Activated T-cell treated with anti-CD3 and anti-CD28 coated beads, Interleukin-2, amount 50 U/mL, for 24 hours (primary cell): ENCODE measurements at regions not wholly inside any gene's neighbourhood (a gene's known extent, or its start where the extent isn't known, plus 50 kb on each side); places are given as distances from the start of the nearest gene placed in this dataset.
"Not testable (repeated sequence)": the region's sequence is repeated elsewhere in the genome, so short reads cannot be mapped to it uniquely, and the experiment has no call there.

Experiments
- DNase-seq: peaks from one replicate; pipeline ENCODE4 v3.0.0-alpha.2; 2020
- H3K27ac Mint-ChIP-seq: 2 replicates; pipeline ENCODE4 v1.8.0; 2020; ENCODE audit warnings: mild to moderate bottlenecking, mixed read lengths
- H3K27me3 Mint-ChIP-seq: 2 replicates; pipeline ENCODE4 v1.8.0; 2020; ENCODE audit warnings: mixed read lengths
- H3K36me3 Mint-ChIP-seq: 2 replicates; pipeline ENCODE4 v1.8.0; 2020; ENCODE audit warnings: low read depth, mixed read lengths
- H3K4me1 Mint-ChIP-seq: 2 replicates; pipeline ENCODE4 v1.8.0; 2020; ENCODE audit warnings: low read depth, mixed read lengths
- H3K4me3 Mint-ChIP-seq: 2 replicates; pipeline ENCODE4 v1.8.0; 2020; ENCODE audit warnings: mild to moderate bottlenecking, moderate library complexity, mixed read lengths
- H3K9me3 Mint-ChIP-seq: 2 replicates; pipeline ENCODE4 v1.8.0; 2020; ENCODE audit warnings: mixed read lengths

- DNase-seq, result no peak
- no peaks in the 10 kb centered on the region for H3K27me3 Mint-ChIP-seq
- no peaks in the 10 kb centered on the region for H3K4me1 Mint-ChIP-seq
- no peak overlapping the region for H3K4me3 Mint-ChIP-seq
- no peaks in the 10 kb centered on the region for H3K36me3 Mint-ChIP-seq
- no peak overlapping the region for H3K27ac Mint-ChIP-seq
- peaks cover 7% of the 10 kb centered on the region for H3K9me3 Mint-ChIP-seq
Observed at GRCh38 chr7:119090851-119091250, 866.3 kb downstream of the ANKRD7 start.

GRCh38 chr7:119096683-119097082 is 872.2 kb downstream of the ANKRD7 start:
- H3K9me3 Mint-ChIP-seq, result peaks cover 13% of the 10 kb centered on the region
- H3K27ac Mint-ChIP-seq, result no peak overlapping the region
- no peaks in the 10 kb centered on the region for H3K36me3 Mint-ChIP-seq
- no peak for DNase-seq
- H3K4me3 Mint-ChIP-seq, result no peak overlapping the region
- no peaks in the 10 kb centered on the region for H3K27me3 Mint-ChIP-seq
- no peaks in the 10 kb centered on the region for H3K4me1 Mint-ChIP-seq

DNA sequence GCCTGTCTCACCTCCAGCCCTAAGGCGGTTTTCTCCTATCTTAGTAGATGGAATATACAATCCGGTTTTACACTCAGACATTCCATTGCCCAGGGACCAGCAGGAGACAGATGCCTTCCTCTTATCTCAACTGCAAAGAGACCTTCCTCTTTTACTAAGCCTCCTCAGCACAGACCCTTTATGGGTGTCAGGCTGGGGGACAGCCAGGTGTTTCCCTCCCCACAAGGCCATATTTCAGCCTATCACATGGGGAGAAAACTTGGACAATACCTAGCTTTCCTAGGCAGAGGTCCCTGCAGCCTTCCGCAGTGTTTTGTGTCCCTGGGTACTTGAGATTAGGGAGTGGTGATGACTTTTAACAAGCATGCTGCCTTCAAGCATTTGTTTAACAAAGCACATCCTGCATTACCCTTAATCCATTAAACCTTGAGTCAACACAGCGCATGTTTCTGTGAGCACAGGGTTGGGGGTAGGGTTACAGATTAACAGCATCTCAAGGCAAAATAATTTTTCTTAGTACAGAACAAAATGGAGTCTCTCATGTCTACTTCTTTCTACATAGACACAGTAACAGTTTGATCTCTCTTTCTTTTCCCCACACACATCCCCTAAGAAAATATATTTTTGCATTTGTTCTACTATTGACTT is 876.2 kb downstream of the ANKRD7 start:
- DNase-seq, H3K27me3 Mint-ChIP-seq, H3K27ac Mint-ChIP-seq, H3K4me1 Mint-ChIP-seq, H3K4me3 Mint-ChIP-seq, H3K36me3 Mint-ChIP-seq: not testable (repeated sequence)
- H3K9me3 Mint-ChIP-seq, result peaks cover 13% of the 10 kb centered on the region

DNA sequence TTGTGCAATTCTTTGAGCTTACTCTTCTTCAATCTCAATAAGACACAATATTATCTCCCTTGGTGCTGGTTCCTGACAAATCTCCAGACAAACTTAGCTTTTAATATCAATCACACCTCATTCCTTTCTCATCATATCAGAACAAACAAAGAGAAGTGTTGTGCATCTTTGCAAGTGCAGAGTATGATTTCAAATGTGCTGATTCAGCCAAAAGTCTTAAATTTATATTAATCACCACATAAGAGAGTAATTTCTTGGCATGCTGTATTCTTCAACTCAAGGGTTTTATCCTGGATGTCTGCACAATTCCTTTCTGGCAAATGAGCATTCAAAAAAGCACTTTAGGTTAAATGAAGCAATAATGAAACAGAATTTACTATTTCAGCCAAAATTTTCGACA is 877.8 kb downstream of the ANKRD7 start:
- Mint-ChIP-seq H3K4me3 (no peak overlapping the region), H3K4me1 (no peaks in the 10 kb centered on the region), H3K36me3 (no peaks in the 10 kb centered on the region), H3K9me3 (peaks cover 7% of the 10 kb centered on the region), H3K27ac (no peak overlapping the region), H3K27me3 (no peaks in the 10 kb centered on the region)
- DNase-seq, result no peak

GRCh38 chr7:119105381-119105780 is 880.9 kb downstream of the ANKRD7 start:
- Mint-ChIP-seq H3K36me3 (no peaks in the 10 kb centered on the region), H3K4me3 (no peak overlapping the region), H3K27ac (no peak overlapping the region), H3K9me3 (peaks cover 14% of the 10 kb centered on the region), H3K27me3 (no peaks in the 10 kb centered on the region), H3K4me1 (no peaks in the 10 kb centered on the region)
- DNase-seq, result no peak

DNA sequence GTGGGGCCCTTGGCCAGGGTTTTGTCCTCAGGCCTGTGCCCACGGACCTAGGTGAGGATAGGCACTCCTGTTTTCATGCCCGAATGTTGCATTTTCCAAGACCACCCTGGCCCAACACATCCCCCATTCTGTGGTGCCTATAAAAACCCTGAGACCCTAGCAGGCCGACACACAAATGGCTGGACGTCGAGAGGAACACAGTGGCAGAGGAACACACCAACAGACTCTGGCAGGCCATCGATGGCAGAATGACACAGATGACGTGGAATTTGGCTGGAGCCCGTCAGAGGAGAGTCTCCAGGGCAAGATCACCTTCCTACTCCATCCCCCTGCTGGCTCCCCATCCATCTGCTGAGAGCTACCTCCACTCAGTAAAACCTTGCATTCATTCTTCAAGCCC is 898.8 kb downstream of the ANKRD7 start:
- no peak overlapping the region for H3K4me3 Mint-ChIP-seq
- H3K27me3 Mint-ChIP-seq, result no peaks in the 10 kb centered on the region
- no peak overlapping the region for H3K27ac Mint-ChIP-seq
- H3K36me3 Mint-ChIP-seq, result no peaks in the 10 kb centered on the region
- H3K9me3 Mint-ChIP-seq, result peaks cover 9% of the 10 kb centered on the region
- no peaks in the 10 kb centered on the region for H3K4me1 Mint-ChIP-seq
- no peak for DNase-seq

DNA sequence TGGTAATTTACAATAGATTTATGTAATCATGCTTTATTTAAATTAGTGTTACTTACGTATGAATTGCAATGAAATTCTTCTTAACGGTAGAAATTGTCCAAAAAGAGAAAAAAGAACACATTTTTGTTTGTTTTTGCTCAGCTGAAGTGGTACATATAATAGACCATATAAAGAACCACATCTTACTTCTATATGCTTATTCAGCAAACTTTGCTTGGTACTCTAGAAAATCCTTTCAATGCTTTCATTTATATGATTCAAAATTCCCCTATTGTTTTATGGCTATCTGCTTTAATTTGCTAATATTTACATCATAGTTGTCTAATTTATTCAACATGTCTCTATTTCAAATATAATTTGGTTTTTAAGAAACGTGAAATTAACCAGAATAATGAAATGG is 903.2 kb downstream of the ANKRD7 start:
- Mint-ChIP-seq H3K4me1 (no peaks in the 10 kb centered on the region), H3K27me3 (no peaks in the 10 kb centered on the region), H3K27ac (no peak overlapping the region), H3K9me3 (peaks cover 9% of the 10 kb centered on the region), H3K36me3 (no peaks in the 10 kb centered on the region), H3K4me3 (no peak overlapping the region)
- no peak for DNase-seq

GRCh38 chr7:119132436-119132835 is 907.9 kb downstream of the ANKRD7 start:
- Mint-ChIP-seq H3K27ac (no peak overlapping the region), H3K36me3 (no peaks in the 10 kb centered on the region), H3K9me3 (peaks cover 14% of the 10 kb centered on the region), H3K4me3 (no peak overlapping the region), H3K4me1 (no peaks in the 10 kb centered on the region), H3K27me3 (no peaks in the 10 kb centered on the region)
- DNase-seq, result no peak

DNA sequence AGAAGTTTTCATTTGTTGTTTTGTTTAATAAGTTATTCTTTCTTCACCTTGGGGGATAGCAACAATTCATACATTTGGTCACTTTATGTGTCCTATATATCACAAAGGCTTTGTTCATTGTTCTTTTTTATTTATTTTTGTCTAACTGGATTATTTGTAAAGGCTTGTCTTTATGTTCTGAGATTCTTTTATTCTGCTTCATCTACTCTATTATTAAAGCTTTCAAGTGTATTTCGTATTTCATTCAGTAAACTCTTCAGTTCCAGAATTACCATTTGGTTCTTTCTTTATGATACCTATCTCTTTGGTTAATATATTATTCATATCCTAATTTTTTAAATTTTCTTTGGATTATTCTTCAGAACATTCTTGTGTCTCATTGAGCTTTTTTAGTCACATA is 942.9 kb downstream of the ANKRD7 start:
- DNase-seq, result no peak
- Mint-ChIP-seq H3K36me3 (no peaks in the 10 kb centered on the region), H3K27ac (no peak overlapping the region), H3K27me3 (no peaks in the 10 kb centered on the region), H3K4me1 (no peaks in the 10 kb centered on the region), H3K4me3 (no peak overlapping the region), H3K9me3 (peaks cover 30% of the 10 kb centered on the region)

- no peaks in the 10 kb centered on the region for H3K36me3 Mint-ChIP-seq
- H3K4me1 Mint-ChIP-seq, result no peaks in the 10 kb centered on the region
Observed at GRCh38 chr7:119172043-119172442, 947.5 kb downstream of the ANKRD7 start.

GRCh38 chr7:119175911-119176627 is 951.6 kb downstream of the ANKRD7 start:
- Mint-ChIP-seq H3K9me3 (no peaks in the 10 kb centered on the region), H3K4me3 (no peak overlapping the region), H3K27me3 (no peaks in the 10 kb centered on the region), H3K36me3 (no peaks in the 10 kb centered on the region), H3K4me1 (no peaks in the 10 kb centered on the region), H3K27ac (no peak overlapping the region)
- no peak for DNase-seq

More at GRCh38 chr7:119172043-119172442, 947.5 kb downstream of the ANKRD7 start:
- no peak overlapping the region for H3K4me3 Mint-ChIP-seq
- H3K9me3 Mint-ChIP-seq, result peaks cover 9% of the 10 kb centered on the region
- DNase-seq, result no peak
- H3K27me3 Mint-ChIP-seq, result no peaks in the 10 kb centered on the region
- no peak overlapping the region for H3K27ac Mint-ChIP-seq

GRCh38 chr7:119177863-119178262 is 953.4 kb downstream of the ANKRD7 start:
- no peak for DNase-seq

DNA sequence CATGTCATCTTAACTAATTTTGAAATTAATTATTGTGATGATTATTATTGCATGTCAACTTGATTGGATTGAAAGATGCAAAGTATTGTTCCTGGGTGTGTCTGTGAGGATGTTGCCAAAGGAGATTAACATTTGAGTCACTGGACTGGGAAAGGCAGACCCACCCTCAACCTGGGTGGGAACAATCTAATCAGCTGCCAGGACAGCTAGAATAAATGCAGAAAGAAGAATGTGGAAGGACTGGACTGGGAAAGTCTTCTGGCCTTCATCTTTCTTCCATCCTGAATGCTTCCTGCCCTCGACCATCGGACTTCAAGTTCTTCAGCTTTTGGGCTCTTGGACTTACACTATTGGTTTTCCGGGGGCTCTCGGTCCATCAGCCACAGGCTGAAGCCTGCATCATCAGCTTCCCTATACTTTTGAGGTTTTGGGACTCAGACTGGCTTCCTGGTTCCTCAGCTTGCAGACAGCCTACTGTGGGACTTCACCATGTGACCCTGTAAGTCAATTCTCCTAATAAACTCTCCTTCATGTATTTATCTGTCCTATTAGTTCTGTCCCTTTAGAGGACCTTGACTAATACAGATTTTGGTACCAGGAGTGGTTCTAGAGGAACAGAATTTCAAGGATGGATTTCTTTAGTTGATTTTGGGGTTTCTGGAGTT is 959.8 kb downstream of the ANKRD7 start:
- Mint-ChIP-seq H3K4me1 (no peaks in the 10 kb centered on the region), H3K4me3 (no peak overlapping the region), H3K36me3 (no peaks in the 10 kb centered on the region), H3K27ac (no peak overlapping the region), H3K9me3 (peaks cover 12% of the 10 kb centered on the region), H3K27me3 (no peaks in the 10 kb centered on the region)
- DNase-seq, result no peak

More at GRCh38 chr7:119177863-119178262, 953.4 kb downstream of the ANKRD7 start:
- Mint-ChIP-seq H3K27me3 (no peaks in the 10 kb centered on the region), H3K36me3 (no peaks in the 10 kb centered on the region), H3K27ac (no peak overlapping the region), H3K4me1 (no peaks in the 10 kb centered on the region), H3K4me3 (no peak overlapping the region), H3K9me3 (peaks cover 3% of the 10 kb centered on the region)

DNA sequence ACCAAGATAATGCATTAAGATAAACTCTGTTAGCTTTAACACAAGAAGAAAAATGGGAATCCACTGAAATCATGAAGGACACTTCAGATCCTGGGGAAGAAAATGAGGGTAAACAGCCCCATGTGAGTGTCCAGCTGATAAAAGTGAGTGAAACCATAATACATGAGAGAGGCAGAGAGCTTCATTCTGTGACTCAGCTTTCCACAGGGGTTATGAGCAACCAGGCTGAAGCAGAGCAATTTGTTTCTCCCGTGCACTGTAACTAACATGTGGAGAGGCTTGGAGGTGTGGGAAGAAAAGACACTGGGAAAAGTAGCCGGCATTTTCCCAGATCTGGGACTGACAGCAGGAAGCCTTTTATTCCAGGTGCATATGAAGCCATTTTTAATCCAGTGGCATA is 971.7 kb downstream of the ANKRD7 start:
- Mint-ChIP-seq H3K9me3 (no peaks in the 10 kb centered on the region), H3K4me1 (no peaks in the 10 kb centered on the region), H3K36me3 (no peaks in the 10 kb centered on the region), H3K4me3 (no peak overlapping the region), H3K27me3 (no peaks in the 10 kb centered on the region), H3K27ac (no peak overlapping the region)
- no peak for DNase-seq
